GM18858 (cell line): ENCODE measurements at regions not wholly inside any gene's neighbourhood (a gene's known extent, or its start where the extent isn't known, plus 50 kb on each side); places are given as distances from the start of the nearest gene placed in this dataset.
"Not testable (repeated sequence)": the region's sequence is repeated elsewhere in the genome, so short reads cannot be mapped to it uniquely, and the experiment has no call there.

Source experiments
- ATAC-seq: cut with Tn5 transposase; IDR thresholded peaks from one replicate; pipeline ENCODE4 v1.9.1; 2021; ENCODE audit not compliant: unreplicated experiment

GRCh38 chr16:86861270-86861858 lies 283.0 kb downstream of the FOXL1 start:
- ATAC-seq = not testable (repeated sequence)

- no peak for ATAC-seq
These were observed 284.4 kb downstream of the FOXL1 start for GRCh38 chr16:86862595-86863280.

- no peak for ATAC-seq
These were observed 285.3 kb downstream of the FOXL1 start for GRCh38 chr16:86863609-86864008.

- no peak for ATAC-seq
These were observed 286.2 kb downstream of the FOXL1 start for GRCh38 chr16:86864586-86864985.

- ATAC-seq = no peak
These were observed 287.7 kb downstream of the FOXL1 start for GRCh38 chr16:86865851-86866662.

GRCh38 chr16:86866986-86867722 lies 288.8 kb downstream of the FOXL1 start:
- ATAC-seq = no peak

GRCh38 chr16:86868070-86868469 lies 289.7 kb downstream of the FOXL1 start:
- no peak for ATAC-seq

- ATAC-seq = no peak
These were observed 290.4 kb downstream of the FOXL1 start for GRCh38 chr16:86868786-86869185.

- no peak for ATAC-seq
These were observed 291.1 kb downstream of the FOXL1 start for GRCh38 chr16:86869288-86870022.

- ATAC-seq = no peak
These were observed 292.0 kb downstream of the FOXL1 start for GRCh38 chr16:86870380-86870779.

GRCh38 chr16:86872131-86872530 lies 293.8 kb downstream of the FOXL1 start:
- no peak for ATAC-seq

- no peak for ATAC-seq
These were observed 294.5 kb downstream of the FOXL1 start for GRCh38 chr16:86872833-86873232.

- ATAC-seq = no peak
These were observed 295.8 kb downstream of the FOXL1 start for GRCh38 chr16:86874141-86874540.

- ATAC-seq = no peak
These were observed 298.1 kb downstream of the FOXL1 start for GRCh38 chr16:86876499-86876898.

GRCh38 chr16:86877108-86877507 lies 298.8 kb downstream of the FOXL1 start:
- ATAC-seq = no peak

- no peak for ATAC-seq
These were observed 299.5 kb downstream of the FOXL1 start for GRCh38 chr16:86877835-86878234.

- no peak for ATAC-seq
These were observed 300.1 kb downstream of the FOXL1 start for GRCh38 chr16:86878236-86879080.

- no peak for ATAC-seq
These were observed 300.9 kb downstream of the FOXL1 start for GRCh38 chr16:86879268-86879667.

- no peak for ATAC-seq
These were observed 302.2 kb downstream of the FOXL1 start for GRCh38 chr16:86880316-86881117.
